ENCODE measurements at regions not wholly inside any gene's neighbourhood (a gene's known extent, or its start where the extent isn't known, plus 50 kb on each side); places are given as distances from the start of the nearest gene placed in this dataset.
A peak's percentile ranks its signal among the peaks of the same experiment; 100 is the strongest.
"Not testable (repeated sequence)": the region's sequence is repeated elsewhere in the genome, so short reads cannot be mapped to it uniquely, and the experiment has no call there.

DNA sequence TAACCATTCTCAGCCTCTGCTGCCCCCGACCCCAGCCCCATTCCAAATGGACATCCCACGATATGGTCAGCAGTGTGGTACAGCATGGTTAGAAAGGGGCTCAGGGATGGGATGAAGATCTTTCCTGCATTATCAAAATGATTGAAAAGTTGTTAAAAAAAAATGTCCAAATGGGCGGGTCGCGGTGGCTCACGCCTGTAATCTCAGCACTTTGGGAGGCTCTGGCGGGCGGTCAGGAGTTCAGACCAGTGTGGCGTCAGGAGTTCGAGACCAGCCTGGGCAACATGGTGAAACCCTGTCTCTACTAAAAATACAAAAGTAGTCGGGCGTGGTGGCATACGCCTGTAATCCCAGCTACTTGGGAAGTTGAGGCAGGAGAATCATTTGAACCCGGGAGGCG, 54.3 kb upstream of the ZNF254 start:
- TF ChIP-seq CTCF (IDR thresholded peaks at IDR 0.05; ENCODE audit: extremely low read depth, insufficient read depth, missing control alignments): no peak
- DNase-seq (ENCODE audit: low spot score): no peak
- in situ Hi-C loops (cut with MboI; ENCODE audit: low pct_unique_long_range_greater_than_20kb, low sequenced_read_pairs, unreplicated experiment): no loop called here

DNA sequence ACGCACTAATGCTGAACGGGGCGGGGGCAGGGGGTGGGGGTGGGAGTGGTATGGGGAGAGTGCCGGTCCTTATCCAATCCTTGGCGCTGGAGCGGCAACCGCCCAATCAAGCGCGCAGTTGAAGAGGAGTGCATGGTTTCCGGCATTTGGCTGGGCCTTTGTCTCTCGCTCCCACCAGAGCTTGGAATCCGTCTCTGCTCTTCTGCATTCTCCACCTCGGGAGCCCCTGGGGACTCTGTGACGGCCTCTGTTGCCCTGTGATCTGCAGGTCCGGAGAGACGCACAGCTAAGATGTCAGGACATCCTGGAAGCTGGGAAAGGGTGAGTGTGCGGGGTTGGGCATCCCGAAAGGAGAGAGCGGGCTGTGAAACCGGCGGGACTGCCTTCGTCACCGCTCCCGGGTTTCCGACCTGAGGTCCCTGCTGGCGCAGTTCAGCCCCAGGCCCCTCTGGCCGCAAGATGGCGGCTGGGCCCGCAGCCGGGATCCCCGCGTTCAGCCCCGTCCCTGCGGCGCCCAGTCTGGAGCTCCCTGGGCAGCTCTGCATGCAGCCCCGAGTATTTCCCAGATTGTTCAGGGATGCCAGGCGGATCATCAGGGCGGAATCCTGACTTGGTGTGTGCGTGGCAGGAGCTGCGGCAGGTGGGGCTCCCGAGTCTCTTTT, 53.6 kb upstream of the ZNF254 start:
- peak; percentile 14 for TF ChIP-seq CTCF (IDR thresholded peaks at IDR 0.05; ENCODE audit: extremely low read depth, insufficient read depth, missing control alignments)
- peak; percentile 94 for DNase-seq (ENCODE audit: low spot score)
- in situ Hi-C loops (cut with MboI; ENCODE audit: low pct_unique_long_range_greater_than_20kb, low sequenced_read_pairs, unreplicated experiment): no loop called here

GRCh38 chr19:24033963-24034342, 53.0 kb upstream of the ZNF254 start:
- peak; percentile 48 for DNase-seq (ENCODE audit: low spot score)
- in situ Hi-C loops (cut with MboI; ENCODE audit: low pct_unique_long_range_greater_than_20kb, low sequenced_read_pairs, unreplicated experiment): no loop called here

GRCh38 chr19:24035261-24035880, 51.6 kb upstream of the ZNF254 start:
- in situ Hi-C loops (cut with MboI; ENCODE audit: low pct_unique_long_range_greater_than_20kb, low sequenced_read_pairs, unreplicated experiment); DNase-seq (ENCODE audit: low spot score): not testable (repeated sequence)

More at GRCh38 chr19:24033963-24034342, 53.0 kb upstream of the ZNF254 start:
- TF ChIP-seq CTCF (IDR thresholded peaks at IDR 0.05; ENCODE audit: extremely low read depth, insufficient read depth, missing control alignments): no peak
